Neural cell (in vitro differentiated cells): ENCODE measurements at regions not wholly inside any gene's neighbourhood (a gene's known extent, or its start where the extent isn't known, plus 50 kb on each side); places are given as distances from the start of the nearest gene placed in this dataset.

Experiments used
- H2AFZ ChIP-seq: fragments of 200-600, 300-800 bp; sonication (generic), shearing (Covaris generic); 2 replicates; pipeline ENCODE4 v1.6.0; 2014; ENCODE audit warnings: low read depth, mild to moderate bottlenecking, antibody characterized with exemption, low read length, moderate library complexity
- H3F3A ChIP-seq: fragments of 200-600 bp; shearing (Covaris generic); 2 replicates; pipeline ENCODE4 v1.6.1; 2016; ENCODE audit warnings: mild to moderate bottlenecking, moderate library complexity, mixed read lengths, antibody characterized with exemption, low read length; ENCODE audit not compliant: insufficient read depth, poor library complexity, severe bottlenecking
- H3K27ac ChIP-seq: fragments of 200-600, 300-800 bp; sonication (generic), shearing (Covaris generic); 2 replicates; pipeline ENCODE4 v1.5.1; 2014; ENCODE audit warnings: mild to moderate bottlenecking, low read length, moderate library complexity
- H3K27me3 ChIP-seq: fragments of 300-800, 200-600 bp; sonication (generic), shearing (Covaris generic); 2 replicates; pipeline ENCODE4 v1.6.0; 2014; ENCODE audit warnings: mild to moderate bottlenecking, low read depth, low read length, moderate library complexity; ENCODE audit not compliant: insufficient read depth
- H3K36me3 ChIP-seq: fragments of 300-800, 200-600 bp; sonication (generic), shearing (Covaris generic); 2 replicates; pipeline ENCODE4 v1.5.1; 2014; ENCODE audit warnings: mild to moderate bottlenecking, antibody characterized with exemption, low read length, moderate library complexity; ENCODE audit not compliant: insufficient read depth
- H3K4me2 ChIP-seq: fragments of 300-800, 200-600 bp; sonication (generic), shearing (Covaris generic); 2 replicates; pipeline ENCODE4 v1.6.0; 2014; ENCODE audit warnings: mild to moderate bottlenecking, low read length
- H3K4me3 ChIP-seq: fragments of 300-800, 200-600 bp; sonication (generic), shearing (Covaris generic); 2 replicates; pipeline ENCODE4 v1.5.1; 2014; ENCODE audit warnings: mild to moderate bottlenecking, low read length, moderate library complexity
- H3K79me2 ChIP-seq: fragments of 200-600 bp; shearing (Covaris generic); replicated peaks from 2 replicates; pipeline ENCODE4 v1.6.0; 2014; ENCODE audit warnings: mild to moderate bottlenecking, low read length, moderate library complexity; ENCODE audit not compliant: insufficient read depth
- H3K9ac ChIP-seq: fragments of 300-800, 200-600 bp; sonication (generic), shearing (Covaris generic); 2 replicates; pipeline ENCODE4 v1.6.1; 2016; ENCODE audit warnings: mild to moderate bottlenecking, low read length, mixed read lengths
- H3K9me2 ChIP-seq: fragments of 200-600 bp; shearing (Covaris generic); 2 replicates; pipeline ENCODE4 v1.6.1; 2016; ENCODE audit warnings: mild to moderate bottlenecking, low read length, mixed read lengths; ENCODE audit not compliant: insufficient read depth
- H3K9me3 ChIP-seq: fragments of 200-600, 300-800 bp; sonication (generic), shearing (Covaris generic); 2 replicates; pipeline ENCODE4 v1.6.1; 2016; ENCODE audit warnings: mild to moderate bottlenecking, mixed run types, low read length, moderate library complexity, mixed read lengths
- H4K20me1 ChIP-seq: fragments of 200-600 bp; shearing (Covaris generic); 2 replicates; pipeline ENCODE4 v1.6.1; 2016; ENCODE audit warnings: mild to moderate bottlenecking, mixed run types; ENCODE audit not compliant: insufficient read depth
- CTCF ChIP-seq: fragments of 450-650 bp; IDR thresholded peaks from 2 replicates; pipeline ENCODE4 v1.5.1; 2014; ENCODE audit warnings: antibody characterized with exemption, mild to moderate bottlenecking, moderate library complexity; ENCODE audit not compliant: poor library complexity, severe bottlenecking
- EP300 ChIP-seq: fragments of 450-650 bp; conservative IDR thresholded peaks from 2 replicates; pipeline ENCODE4 v1.6.1; 2014; ENCODE audit warnings: antibody characterized with exemption, mild to moderate bottlenecking, moderate library complexity; ENCODE audit not compliant: poor library complexity, severe bottlenecking
- EZH2 ChIP-seq: fragments of 200-600, 300-800 bp; shearing (Covaris generic), sonication (generic); IDR thresholded peaks from 2 replicates; pipeline ENCODE4 v1.6.1; 2014; ENCODE audit warnings: antibody characterized with exemption, low read length, borderline replicate concordance, mild to moderate bottlenecking; ENCODE audit not compliant: insufficient read depth, poor library complexity, severe bottlenecking
- MXI1 ChIP-seq: fragments of 450-650 bp; conservative IDR thresholded peaks from 2 replicates; pipeline ENCODE4 v1.6.1; 2014; ENCODE audit warnings: antibody characterized with exemption, mild to moderate bottlenecking; ENCODE audit not compliant: poor library complexity, severe bottlenecking
- POLR2AphosphoS5 ChIP-seq: IDR thresholded peaks from 2 replicates; pipeline ENCODE4 v1.6.1; 2012
- RAD21 ChIP-seq: fragments of 450-650 bp; conservative IDR thresholded peaks from 2 replicates; pipeline ENCODE4 v1.6.1; 2014; ENCODE audit warnings: antibody characterized with exemption, mild to moderate bottlenecking, moderate library complexity
- SMC3 ChIP-seq: fragments of 450-650 bp; conservative IDR thresholded peaks from 2 replicates; pipeline ENCODE4 v1.6.1; 2014; ENCODE audit warnings: antibody characterized with exemption, mild to moderate bottlenecking, moderate library complexity; ENCODE audit not compliant: poor library complexity
- TAF1 ChIP-seq: IDR thresholded peaks from 2 replicates; pipeline ENCODE4 v1.6.1; 2012; ENCODE audit warnings: low read depth
- TF ChIP-seq, protein P1 (sequence below): IDR thresholded peaks from 2 replicates; pipeline ENCODE4 v1.6.1; 2012; ENCODE audit warnings: borderline replicate concordance

DNA sequence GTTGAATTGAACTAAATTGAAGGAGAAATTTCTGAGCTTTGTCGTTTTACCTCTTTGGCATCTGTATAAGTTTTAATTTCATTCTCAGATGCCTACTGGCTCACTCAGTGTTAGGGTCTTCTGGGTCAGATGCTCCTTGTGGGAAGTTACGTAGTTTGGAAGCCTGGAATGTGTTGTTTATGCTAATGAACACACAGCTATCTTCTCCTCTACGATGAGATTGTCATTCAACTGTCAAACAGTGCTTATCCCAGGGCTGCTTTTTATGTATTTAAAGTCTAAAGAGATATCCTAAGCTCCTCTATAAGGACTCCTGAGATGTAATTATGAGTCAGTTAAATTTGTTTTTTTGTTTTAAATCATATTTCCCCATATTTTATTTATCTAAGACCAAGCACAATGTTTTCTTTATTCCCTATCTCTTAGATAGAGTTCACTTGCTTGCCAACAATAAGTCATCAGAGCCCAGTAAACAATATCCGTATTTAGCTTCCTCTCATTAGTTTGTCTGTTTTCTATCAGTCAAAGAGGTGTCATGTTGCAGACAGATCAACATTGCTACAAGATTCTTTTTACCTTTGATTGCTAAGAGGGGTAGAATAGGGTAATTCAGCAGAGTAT, 368.0 kb upstream of the PDE3A start:
- Histone ChIP-seq H3K4me2 (no peak overlapping the region), H3K9me2 (no peaks in the 10 kb centered on the region), H3K27me3 (no peaks in the 10 kb centered on the region), H4K20me1 (no peaks in the 10 kb centered on the region), H3K9ac (no peak overlapping the region), H3K36me3 (no peaks in the 10 kb centered on the region), H3K27ac (peak overlapping the region; percentile 40), H3K79me2 (no peaks in the 10 kb centered on the region), H3F3A (no peaks in the 10 kb centered on the region), H2AFZ (no peak overlapping the region), H3K9me3 (no peaks in the 10 kb centered on the region), H3K4me3 (peak overlapping the region; percentile 23)
- TF ChIP-seq SMC3 (no peak), EP300 (peak; percentile 82), EZH2 (no peak), TAF1 (no peak), POLR2AphosphoS5 (peak; percentile 33), MXI1 (no peak), CTCF (no peak), RAD21 (no peak)
- TF ChIP-seq, protein P1, sequence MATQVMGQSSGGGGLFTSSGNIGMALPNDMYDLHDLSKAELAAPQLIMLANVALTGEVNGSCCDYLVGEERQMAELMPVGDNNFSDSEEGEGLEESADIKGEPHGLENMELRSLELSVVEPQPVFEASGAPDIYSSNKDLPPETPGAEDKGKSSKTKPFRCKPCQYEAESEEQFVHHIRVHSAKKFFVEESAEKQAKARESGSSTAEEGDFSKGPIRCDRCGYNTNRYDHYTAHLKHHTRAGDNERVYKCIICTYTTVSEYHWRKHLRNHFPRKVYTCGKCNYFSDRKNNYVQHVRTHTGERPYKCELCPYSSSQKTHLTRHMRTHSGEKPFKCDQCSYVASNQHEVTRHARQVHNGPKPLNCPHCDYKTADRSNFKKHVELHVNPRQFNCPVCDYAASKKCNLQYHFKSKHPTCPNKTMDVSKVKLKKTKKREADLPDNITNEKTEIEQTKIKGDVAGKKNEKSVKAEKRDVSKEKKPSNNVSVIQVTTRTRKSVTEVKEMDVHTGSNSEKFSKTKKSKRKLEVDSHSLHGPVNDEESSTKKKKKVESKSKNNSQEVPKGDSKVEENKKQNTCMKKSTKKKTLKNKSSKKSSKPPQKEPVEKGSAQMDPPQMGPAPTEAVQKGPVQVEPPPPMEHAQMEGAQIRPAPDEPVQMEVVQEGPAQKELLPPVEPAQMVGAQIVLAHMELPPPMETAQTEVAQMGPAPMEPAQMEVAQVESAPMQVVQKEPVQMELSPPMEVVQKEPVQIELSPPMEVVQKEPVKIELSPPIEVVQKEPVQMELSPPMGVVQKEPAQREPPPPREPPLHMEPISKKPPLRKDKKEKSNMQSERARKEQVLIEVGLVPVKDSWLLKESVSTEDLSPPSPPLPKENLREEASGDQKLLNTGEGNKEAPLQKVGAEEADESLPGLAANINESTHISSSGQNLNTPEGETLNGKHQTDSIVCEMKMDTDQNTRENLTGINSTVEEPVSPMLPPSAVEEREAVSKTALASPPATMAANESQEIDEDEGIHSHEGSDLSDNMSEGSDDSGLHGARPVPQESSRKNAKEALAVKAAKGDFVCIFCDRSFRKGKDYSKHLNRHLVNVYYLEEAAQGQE = peak; percentile 23

- Histone ChIP-seq H2AFZ (no peak overlapping the region), H3K36me3 (no peaks in the 10 kb centered on the region), H3K4me2 (no peak overlapping the region), H3K9ac (no peak overlapping the region), H3K4me3 (no peak overlapping the region), H3K9me3 (no peaks in the 10 kb centered on the region), H3K27me3 (no peaks in the 10 kb centered on the region), H3K27ac (no peak overlapping the region), H3K79me2 (no peaks in the 10 kb centered on the region), H3F3A (no peaks in the 10 kb centered on the region), H3K9me2 (no peaks in the 10 kb centered on the region), H4K20me1 (no peaks in the 10 kb centered on the region)
- TF ChIP-seq, protein P1 = no peak
- no peak for TF ChIP-seq TAF1
- TF ChIP-seq EP300 = no peak
These were observed 365.1 kb upstream of the PDE3A start for GRCh38 chr12:20003252-20003651.
